RWPE2 (cell line): ENCODE measurements at regions not wholly inside any gene's neighbourhood (a gene's known extent, or its start where the extent isn't known, plus 50 kb on each side); places are given as distances from the start of the nearest gene placed in this dataset.
"Not testable (repeated sequence)": the region's sequence is repeated elsewhere in the genome, so short reads cannot be mapped to it uniquely, and the experiment has no call there.

Source experiments
- ATAC-seq: fragments of 200-7000 bp; cut with Tn5 transposase; 3 replicates; pipeline ENCODE4 v1.9.1; 2021; ENCODE audit warnings: low read depth
- DNase-seq: peaks from one replicate; pipeline ENCODE4 v3.0.0-alpha.2; 2020; ENCODE audit warnings: low spot score
- H3K27ac ChIP-seq: fragments of 450-650 bp; 2 replicates; pipeline ENCODE4 v1.5.1; 2017; ENCODE audit warnings: mild to moderate bottlenecking; ENCODE audit not compliant: poor library complexity, severe bottlenecking
- H3K27me3 ChIP-seq: fragments of 250-450 bp; sonication (Bioruptor Pico); 2 replicates; pipeline ENCODE4 v1.5.1; 2021; ENCODE audit warnings: mild to moderate bottlenecking, moderate library complexity; ENCODE audit not compliant: insufficient read depth, poor library complexity, severe bottlenecking
- H3K36me3 ChIP-seq: fragments of 250-450 bp; sonication (Bioruptor Pico); 2 replicates; pipeline ENCODE4 v1.5.1; 2020; ENCODE audit warnings: low read depth, mild to moderate bottlenecking, moderate library complexity
- H3K4me1 ChIP-seq: fragments of 250-450 bp; sonication (Bioruptor Pico); 2 replicates; pipeline ENCODE4 v1.5.1; 2021; ENCODE audit warnings: mild to moderate bottlenecking, moderate library complexity; ENCODE audit not compliant: insufficient read depth, poor library complexity, severe bottlenecking
- H3K4me3 ChIP-seq: fragments of 250-450 bp; sonication (Bioruptor Pico); 2 replicates; pipeline ENCODE4 v1.5.1; 2021; ENCODE audit warnings: mild to moderate bottlenecking, moderate library complexity; ENCODE audit not compliant: severe bottlenecking
- H3K9me3 ChIP-seq: fragments of 250-450 bp; sonication (Bioruptor Pico); 2 replicates; pipeline ENCODE4 v1.5.1; 2021; ENCODE audit warnings: mild to moderate bottlenecking, moderate library complexity; ENCODE audit not compliant: severe bottlenecking
- TF ChIP-seq, protein P1 (sequence below): fragments of 450-650 bp; IDR thresholded peaks from one replicate; pipeline ENCODE4 v1.5.1; 2017; ENCODE audit warnings: mild to moderate bottlenecking, moderate library complexity; ENCODE audit not compliant: poor library complexity, severe bottlenecking

DNA sequence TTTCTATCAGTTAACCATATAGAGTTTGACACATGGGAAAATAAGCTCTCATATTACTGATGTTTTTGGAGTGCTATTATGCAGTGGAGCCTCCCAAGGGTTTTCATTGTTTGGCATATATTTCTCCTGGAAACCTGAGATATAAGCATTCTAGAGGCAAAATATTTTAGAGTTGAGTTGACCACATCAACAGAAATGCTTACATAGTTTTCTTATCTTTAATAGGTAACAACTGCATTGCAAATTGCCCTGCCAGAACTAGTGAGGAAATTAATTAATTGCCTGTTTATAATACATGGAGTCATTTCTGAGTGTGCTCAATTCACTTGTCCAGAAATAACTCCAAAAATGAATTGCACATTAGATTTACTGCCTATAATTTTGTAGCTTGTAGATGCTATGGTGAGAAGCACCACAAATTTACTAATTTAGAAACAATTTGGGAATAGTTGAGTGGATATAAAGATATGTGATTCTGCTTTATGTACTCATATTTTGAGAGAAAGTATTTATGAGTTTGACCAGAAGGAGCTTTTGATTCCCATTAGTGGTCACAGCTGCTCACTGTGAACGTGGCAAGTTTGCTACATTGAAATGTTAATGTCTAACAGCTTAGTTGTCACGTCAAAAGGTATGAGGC, 288.7 kb downstream of the CD109 start:
- no peak overlapping the region for H3K27ac ChIP-seq
- no peaks in the 10 kb centered on the region for H3K36me3 ChIP-seq
- no peak for ATAC-seq
- H3K4me3 ChIP-seq = no peak overlapping the region
- no peak for DNase-seq
- H3K27me3 ChIP-seq = peaks cover 5% of the 10 kb centered on the region
- no peaks in the 10 kb centered on the region for H3K4me1 ChIP-seq
- H3K9me3 ChIP-seq = no peaks in the 10 kb centered on the region
- TF ChIP-seq, protein P1, sequence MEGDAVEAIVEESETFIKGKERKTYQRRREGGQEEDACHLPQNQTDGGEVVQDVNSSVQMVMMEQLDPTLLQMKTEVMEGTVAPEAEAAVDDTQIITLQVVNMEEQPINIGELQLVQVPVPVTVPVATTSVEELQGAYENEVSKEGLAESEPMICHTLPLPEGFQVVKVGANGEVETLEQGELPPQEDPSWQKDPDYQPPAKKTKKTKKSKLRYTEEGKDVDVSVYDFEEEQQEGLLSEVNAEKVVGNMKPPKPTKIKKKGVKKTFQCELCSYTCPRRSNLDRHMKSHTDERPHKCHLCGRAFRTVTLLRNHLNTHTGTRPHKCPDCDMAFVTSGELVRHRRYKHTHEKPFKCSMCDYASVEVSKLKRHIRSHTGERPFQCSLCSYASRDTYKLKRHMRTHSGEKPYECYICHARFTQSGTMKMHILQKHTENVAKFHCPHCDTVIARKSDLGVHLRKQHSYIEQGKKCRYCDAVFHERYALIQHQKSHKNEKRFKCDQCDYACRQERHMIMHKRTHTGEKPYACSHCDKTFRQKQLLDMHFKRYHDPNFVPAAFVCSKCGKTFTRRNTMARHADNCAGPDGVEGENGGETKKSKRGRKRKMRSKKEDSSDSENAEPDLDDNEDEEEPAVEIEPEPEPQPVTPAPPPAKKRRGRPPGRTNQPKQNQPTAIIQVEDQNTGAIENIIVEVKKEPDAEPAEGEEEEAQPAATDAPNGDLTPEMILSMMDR = no peak

DNA sequence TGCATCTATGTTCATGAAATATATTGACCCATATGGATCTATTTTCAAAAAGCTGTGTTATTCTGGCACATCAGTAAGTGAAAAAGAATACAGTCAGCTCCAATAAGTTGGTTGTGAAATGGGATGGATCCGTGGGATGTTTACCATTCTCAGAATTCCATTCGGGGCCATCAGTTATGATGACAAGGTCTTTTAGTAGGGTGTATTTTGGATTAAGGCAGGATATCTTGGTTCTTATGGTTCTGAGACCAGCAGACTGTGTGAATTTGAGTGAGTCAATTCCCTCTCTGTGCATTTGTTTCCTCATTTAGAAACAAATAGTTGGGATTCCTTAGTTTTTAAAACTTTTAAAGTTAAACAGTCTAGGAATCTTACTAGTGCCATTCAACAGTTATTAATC, 287.4 kb downstream of the CD109 start:
- Histone ChIP-seq H3K36me3 (no peaks in the 10 kb centered on the region), H3K4me3 (no peak overlapping the region), H3K4me1 (no peaks in the 10 kb centered on the region), H3K27me3 (peaks cover 5% of the 10 kb centered on the region), H3K27ac (no peak overlapping the region), H3K9me3 (no peaks in the 10 kb centered on the region)
- no peak for ATAC-seq
- TF ChIP-seq, protein P1 = no peak
- DNase-seq = no peak

DNA sequence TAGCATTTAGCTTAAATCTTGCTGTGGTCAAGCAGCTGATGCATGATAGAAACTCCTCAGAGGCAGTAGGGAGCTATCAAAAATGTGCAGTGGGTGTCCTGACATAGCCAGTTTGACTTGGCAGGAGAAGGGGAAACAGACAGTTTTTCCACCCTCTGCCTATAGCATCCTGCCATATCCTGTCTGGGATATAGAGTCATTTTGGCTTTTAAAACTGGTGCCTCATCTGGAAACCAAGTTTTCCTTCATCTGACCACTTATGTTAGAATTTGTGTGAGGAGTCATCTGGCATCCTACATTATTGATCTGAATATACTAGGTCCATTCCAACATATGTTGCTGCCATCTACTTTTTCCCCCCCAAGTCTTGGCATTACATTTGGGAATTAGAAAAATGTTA, 284.1 kb downstream of the CD109 start:
- no peaks in the 10 kb centered on the region for H3K36me3 ChIP-seq
- TF ChIP-seq, protein P1 = no peak
- no peaks in the 10 kb centered on the region for H3K9me3 ChIP-seq
- DNase-seq (no peak), ATAC-seq (no peak)
- no peak overlapping the region for H3K27ac ChIP-seq
- peaks cover 5% of the 10 kb centered on the region for H3K27me3 ChIP-seq
- no peak overlapping the region for H3K4me3 ChIP-seq
- H3K4me1 ChIP-seq = no peaks in the 10 kb centered on the region

DNA sequence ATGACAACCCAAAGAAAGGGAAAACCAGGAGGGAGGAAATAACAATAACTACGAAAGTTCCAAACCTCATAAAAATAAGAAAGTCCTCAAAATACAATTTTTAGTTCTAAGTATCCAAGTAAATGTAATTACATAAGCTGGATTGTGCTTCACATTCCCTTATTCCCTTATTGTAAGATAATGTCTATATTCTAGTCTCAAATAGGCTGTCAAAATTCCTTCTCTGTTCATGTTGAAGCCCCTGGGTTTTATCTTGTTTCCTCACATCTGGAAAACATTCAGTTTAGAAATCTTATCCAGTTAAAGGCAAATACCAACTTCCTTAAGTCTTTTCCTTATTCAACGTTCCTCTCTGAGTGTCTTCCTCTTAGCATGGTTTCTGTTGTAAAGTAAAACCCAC, 282.3 kb downstream of the CD109 start:
- H3K4me3 ChIP-seq = no peak overlapping the region
- H3K36me3 ChIP-seq = no peaks in the 10 kb centered on the region
- TF ChIP-seq, protein P1 = no peak
- DNase-seq (no peak), ATAC-seq (no peak)
- no peaks in the 10 kb centered on the region for H3K9me3 ChIP-seq
- no peak overlapping the region for H3K27ac ChIP-seq
- peaks cover 5% of the 10 kb centered on the region for H3K27me3 ChIP-seq
- H3K4me1 ChIP-seq = no peaks in the 10 kb centered on the region

DNA sequence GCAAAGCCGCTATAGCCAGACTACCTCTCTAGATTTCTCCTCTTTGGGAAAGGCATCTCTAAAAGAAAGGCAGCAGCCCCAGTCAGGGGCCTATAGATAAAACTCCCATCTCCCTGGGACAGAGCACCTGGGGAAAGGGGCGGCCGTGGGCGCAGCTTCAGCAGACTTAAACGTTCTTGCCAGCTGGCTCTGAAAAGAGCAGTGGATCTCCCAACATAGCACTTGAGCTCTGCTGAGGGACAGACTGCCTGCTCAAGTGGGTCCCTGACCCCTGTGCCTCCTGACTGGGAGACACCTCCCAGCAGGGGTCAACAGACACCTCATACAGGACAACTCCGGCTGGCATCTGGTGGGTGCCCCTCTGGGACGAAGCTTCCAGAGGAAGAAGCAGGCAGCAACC, 276.5 kb downstream of the CD109 start:
- ATAC-seq, H3K4me1 ChIP-seq, H3K27me3 ChIP-seq, DNase-seq, H3K36me3 ChIP-seq, H3K9me3 ChIP-seq, H3K27ac ChIP-seq, H3K4me3 ChIP-seq: not testable (repeated sequence)
